SK-N-SH (cell line): ENCODE measurements at regions not wholly inside any gene's neighbourhood (a gene's known extent, or its start where the extent isn't known, plus 50 kb on each side); places are given as distances from the start of the nearest gene placed in this dataset.

ENCODE experiments used
- CTCF ChIA-PET: fragments of 300-600, 350-600 bp; formaldehyde crosslinking; extraction: SDS; loops from one replicate; lab custom pipeline; 2021; lab: Yijun Ruan, JAX
- POLR2A ChIA-PET: fragments of 350-600 bp; sonication (Branson Sonifier 250); formaldehyde crosslinking; extraction: SDS; loops from one replicate; lab custom pipeline; 2020; ENCODE audit warnings: antibody characterized with exemption, inconsistent platforms; lab: Yijun Ruan, JAX
- DNase-seq: peaks from one replicate; pipeline ENCODE4 v3.0.0; 2012
- H2AFZ ChIP-seq: fragments of 200-600 bp; sonication (generic); 2 replicates; pipeline ENCODE4 v1.8.1; 2016; ENCODE audit warnings: antibody characterized with exemption, mild to moderate bottlenecking, low read depth
- H3F3A ChIP-seq: fragments of 200-600 bp; sonication (generic); replicated peaks from 2 replicates; pipeline ENCODE3; 2016; ENCODE audit warnings: antibody characterized with exemption, mild to moderate bottlenecking; ENCODE audit not compliant: insufficient read depth
- H3K27ac ChIP-seq, 2 experiments: fragments of 200-500 bp in 1 of 2; fragments of 200-600 bp in 1 of 2; sonication (Bioruptor generic) in 1 of 2; sonication (generic), shearing (Covaris generic) in 1 of 2; 2 replicates each; pipeline versions ENCODE4 v1.5.1 to v1.6.1; 2014 to 2016; ENCODE audit warnings: low read depth in 2 of 2, inconsistent platforms in 1 of 2, low read length in 1 of 2, mild to moderate bottlenecking in 1 of 2, mixed read lengths in 1 of 2
- H3K27me3 ChIP-seq: fragments of 200-600 bp; sonication (generic), shearing (Covaris generic); 2 replicates; pipeline ENCODE4 v1.6.1; 2016; ENCODE audit warnings: mixed run types; ENCODE audit not compliant: insufficient read depth
- H3K36me3 ChIP-seq, 2 experiments: fragments of 200-500 bp in 1 of 2; fragments of 200-600 bp in 1 of 2; sonication (Bioruptor generic) in 1 of 2; sonication (generic) in 1 of 2; replicated peaks in 1 of 2; 2 replicates each; pipeline versions ENCODE3 to v1.5.1; 2014 to 2016; ENCODE audit warnings: low read length in 1 of 2, mild to moderate bottlenecking in 1 of 2; ENCODE audit not compliant: insufficient read depth in 2 of 2, control insufficient read depth in 1 of 2
- H3K4me1 ChIP-seq, 2 experiments: fragments of 200-500 bp in 1 of 2; fragments of 200-600 bp in 1 of 2; sonication (Bioruptor generic) in 1 of 2; sonication (generic), shearing (Covaris generic) in 1 of 2; 2 replicates each; pipeline versions ENCODE4 v1.5.1 to v1.6.1; 2014 to 2016; ENCODE audit warnings: low read depth in 1 of 2, low read length in 1 of 2, mixed run types in 1 of 2; ENCODE audit not compliant: insufficient read depth in 2 of 2, control insufficient read depth in 1 of 2
- H3K4me2 ChIP-seq: fragments of 200-600 bp; sonication (generic), shearing (Covaris generic); 2 replicates; pipeline ENCODE4 v1.6.1; 2017; ENCODE audit warnings: mixed run types
- H3K4me3 ChIP-seq, 2 experiments: fragments of 200-500 bp in 1 of 2; fragments of 200-600 bp in 1 of 2; sonication (Bioruptor generic) in 1 of 2; sonication (generic), shearing (Covaris generic) in 1 of 2; 2 replicates each; pipeline versions ENCODE4 v1.5.1 to v1.8.1; 2014 to 2016; ENCODE audit warnings: low read depth in 2 of 2, inconsistent platforms in 1 of 2, low read length in 1 of 2, mild to moderate bottlenecking in 1 of 2, mixed read lengths in 1 of 2, moderate library complexity in 1 of 2
- H3K79me2 ChIP-seq: fragments of 200-600 bp; sonication (generic); 2 replicates; pipeline ENCODE4 v1.8.1; 2017; ENCODE audit warnings: mild to moderate bottlenecking; ENCODE audit not compliant: insufficient read depth
- H3K9ac ChIP-seq: fragments of 200-600 bp; sonication (generic); 2 replicates; pipeline ENCODE4 v1.6.1; 2017; ENCODE audit warnings: mixed run types
- H3K9me2 ChIP-seq: fragments of 200-600 bp; sonication (generic); 2 replicates; pipeline ENCODE4 v1.6.1; 2017; ENCODE audit warnings: mixed run types
- H3K9me3 ChIP-seq: fragments of 200-600 bp; sonication (generic); 2 replicates; pipeline ENCODE4 v1.6.1; 2017; ENCODE audit warnings: mixed run types, mild to moderate bottlenecking, moderate library complexity
- H4K20me1 ChIP-seq: fragments of 200-600 bp; sonication (generic); 2 replicates; pipeline ENCODE4 v1.6.1; 2017; ENCODE audit warnings: mild to moderate bottlenecking, mixed run types; ENCODE audit not compliant: insufficient read depth
- ELF1 ChIP-seq: IDR thresholded peaks from 2 replicates; pipeline ENCODE4 v1.4.0; 2012
- EP300 ChIP-seq, 2 experiments: IDR thresholded peaks; 2 replicates each; pipeline versions ENCODE4 v1.4.0 to v1.6.1; 2012; ENCODE audit warnings: borderline replicate concordance in 1 of 2, low read depth in 1 of 2, low read length in 1 of 2
- EZH2phosphoT487 ChIP-seq: fragments of 200-600 bp; sonication (generic); IDR thresholded peaks from 2 replicates; pipeline ENCODE4 v1.6.1; 2017; ENCODE audit warnings: low read depth, mixed run types, mild to moderate bottlenecking, antibody characterized with exemption, moderate library complexity, borderline replicate concordance
- GABPA ChIP-seq: IDR thresholded peaks from 2 replicates; pipeline ENCODE4 v1.4.0; 2012; ENCODE audit warnings: low read depth, mild to moderate bottlenecking
- MEF2A ChIP-seq: IDR thresholded peaks from 2 replicates; pipeline ENCODE4 v1.4.0; 2012; ENCODE audit warnings: low read depth, borderline replicate concordance
- NFIC ChIP-seq: IDR thresholded peaks from 2 replicates; pipeline ENCODE4 v1.4.0; 2012; ENCODE audit warnings: borderline replicate concordance
- RXRA ChIP-seq: IDR thresholded peaks from 2 replicates; pipeline ENCODE4 v1.4.0; 2012; ENCODE audit warnings: low read depth, mild to moderate bottlenecking, borderline replicate concordance
- TEAD4 ChIP-seq: IDR thresholded peaks from 2 replicates; pipeline ENCODE4 v1.4.0; 2012; ENCODE audit warnings: mild to moderate bottlenecking, borderline replicate concordance; ENCODE audit not compliant: insufficient read depth
- YY1 ChIP-seq: IDR thresholded peaks from 2 replicates; pipeline ENCODE4 v1.4.0; 2012; ENCODE audit warnings: low read depth, mild to moderate bottlenecking
- WGBS: methylation state at CpG from one replicate; pipeline ENCODE4 v1.1.6; 2017; ENCODE audit warnings: low lambda C conversion rate; 5-methylcytosine and 5-hydroxymethylcytosine counted together
- TF ChIP-seq, protein P1 (sequence below): IDR thresholded peaks from 2 replicates; pipeline ENCODE4 v1.4.0; 2012; ENCODE audit warnings: low read depth, borderline replicate concordance
- TF ChIP-seq, protein P2 (sequence below): IDR thresholded peaks from 2 replicates; pipeline ENCODE4 v1.4.0; 2012; ENCODE audit warnings: low read depth, borderline replicate concordance
- TF ChIP-seq, protein P3 (sequence below): IDR thresholded peaks from 2 replicates; pipeline ENCODE4 v1.4.0; 2012; ENCODE audit warnings: low read depth
- TF ChIP-seq, protein P4 (sequence below): fragments of 200-600 bp; sonication (generic); IDR thresholded peaks from 2 replicates; pipeline ENCODE4 v1.6.1; 2017; ENCODE audit warnings: antibody characterized with exemption, mild to moderate bottlenecking, moderate library complexity

DNA sequence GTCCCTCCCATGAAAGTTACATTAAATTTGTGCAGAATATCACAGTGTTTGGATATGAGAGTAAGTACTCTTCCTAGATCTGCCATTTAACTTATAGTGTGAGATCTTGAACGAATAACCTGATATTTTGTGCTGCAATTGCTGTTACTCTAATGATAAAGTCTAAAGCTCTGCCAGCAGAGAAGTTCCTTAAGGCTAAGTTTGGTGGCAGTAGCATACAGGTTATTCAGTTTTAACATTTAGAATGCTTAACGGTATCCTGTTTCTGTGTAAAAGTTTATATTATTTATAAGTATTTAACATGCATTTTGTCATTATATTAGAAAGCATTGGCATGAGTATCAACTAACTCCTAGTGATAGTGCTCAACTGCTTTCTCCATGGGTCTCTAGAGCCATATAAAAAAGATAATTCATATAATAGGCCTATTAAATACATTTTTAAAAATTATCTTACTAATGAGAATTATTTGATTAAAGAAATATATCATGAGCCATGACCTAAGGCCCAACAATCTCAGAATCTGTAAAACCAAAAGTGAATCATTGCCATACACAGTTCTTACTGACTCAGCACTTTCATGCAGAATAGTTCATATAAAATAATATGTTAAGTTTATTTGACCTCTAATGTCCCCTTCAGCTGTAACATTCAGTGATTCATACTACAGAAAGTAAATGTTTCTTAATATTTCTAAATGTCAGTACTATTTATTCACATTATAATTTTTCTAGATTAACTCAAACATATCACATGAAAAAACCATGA is 1058.6 kb downstream of the TRHDE start:
- peaks cover 3% of the 10 kb centered on the region; the same call in 1 of the 2 replicates for H3K9me3 ChIP-seq
- no peaks in the 10 kb centered on the region for H3K36me3 ChIP-seq
- H3K79me2 ChIP-seq, result no peaks in the 10 kb centered on the region
- POLR2A ChIA-PET, result no interaction called here
- H3K4me3 ChIP-seq, result no peak overlapping the region
- H3K4me1 ChIP-seq, result no peaks in the 10 kb centered on the region
- WGBS, result 2% methylated on average over 2 of the region's 2 CpGs
- H3K27me3 ChIP-seq, result no peaks in the 10 kb centered on the region
- DNase-seq, result no peak
- CTCF ChIA-PET, result no interaction called here
- H3K4me2 ChIP-seq, result no peak overlapping the region
- peaks cover 3% of the 10 kb centered on the region; the same call in 1 of the 2 replicates for H3K9me2 ChIP-seq
- no peak overlapping the region for H3K9ac ChIP-seq
- no peak overlapping the region for H3K27ac ChIP-seq
- H3F3A ChIP-seq, result no peaks in the 10 kb centered on the region
- no peaks in the 10 kb centered on the region for H4K20me1 ChIP-seq
- H2AFZ ChIP-seq, result no peak overlapping the region
- TF ChIP-seq MEF2A, result no peak
- TF ChIP-seq, protein P1, sequence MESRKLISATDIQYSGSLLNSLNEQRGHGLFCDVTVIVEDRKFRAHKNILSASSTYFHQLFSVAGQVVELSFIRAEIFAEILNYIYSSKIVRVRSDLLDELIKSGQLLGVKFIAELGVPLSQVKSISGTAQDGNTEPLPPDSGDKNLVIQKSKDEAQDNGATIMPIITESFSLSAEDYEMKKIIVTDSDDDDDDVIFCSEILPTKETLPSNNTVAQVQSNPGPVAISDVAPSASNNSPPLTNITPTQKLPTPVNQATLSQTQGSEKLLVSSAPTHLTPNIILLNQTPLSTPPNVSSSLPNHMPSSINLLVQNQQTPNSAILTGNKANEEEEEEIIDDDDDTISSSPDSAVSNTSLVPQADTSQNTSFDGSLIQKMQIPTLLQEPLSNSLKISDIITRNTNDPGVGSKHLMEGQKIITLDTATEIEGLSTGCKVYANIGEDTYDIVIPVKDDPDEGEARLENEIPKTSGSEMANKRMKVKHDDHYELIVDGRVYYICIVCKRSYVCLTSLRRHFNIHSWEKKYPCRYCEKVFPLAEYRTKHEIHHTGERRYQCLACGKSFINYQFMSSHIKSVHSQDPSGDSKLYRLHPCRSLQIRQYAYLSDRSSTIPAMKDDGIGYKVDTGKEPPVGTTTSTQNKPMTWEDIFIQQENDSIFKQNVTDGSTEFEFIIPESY, result no peak
- TF ChIP-seq RXRA, result no peak
- no peak for TF ChIP-seq NFIC
- TF ChIP-seq, protein P2, sequence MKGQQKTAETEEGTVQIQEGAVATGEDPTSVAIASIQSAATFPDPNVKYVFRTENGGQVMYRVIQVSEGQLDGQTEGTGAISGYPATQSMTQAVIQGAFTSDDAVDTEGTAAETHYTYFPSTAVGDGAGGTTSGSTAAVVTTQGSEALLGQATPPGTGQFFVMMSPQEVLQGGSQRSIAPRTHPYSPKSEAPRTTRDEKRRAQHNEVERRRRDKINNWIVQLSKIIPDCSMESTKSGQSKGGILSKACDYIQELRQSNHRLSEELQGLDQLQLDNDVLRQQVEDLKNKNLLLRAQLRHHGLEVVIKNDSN, result no peak
- no peak for TF ChIP-seq EP300 (IDR thresholded peaks at IDR 0.05; ENCODE audit: borderline replicate concordance in 1 of 2, low read depth in 1 of 2, low read length in 1 of 2)
- TF ChIP-seq, protein P3, sequence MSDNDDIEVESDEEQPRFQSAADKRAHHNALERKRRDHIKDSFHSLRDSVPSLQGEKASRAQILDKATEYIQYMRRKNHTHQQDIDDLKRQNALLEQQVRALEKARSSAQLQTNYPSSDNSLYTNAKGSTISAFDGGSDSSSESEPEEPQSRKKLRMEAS, result no peak
- TF ChIP-seq YY1, result no peak
- no peak for TF ChIP-seq ELF1
- TF ChIP-seq, protein P4, sequence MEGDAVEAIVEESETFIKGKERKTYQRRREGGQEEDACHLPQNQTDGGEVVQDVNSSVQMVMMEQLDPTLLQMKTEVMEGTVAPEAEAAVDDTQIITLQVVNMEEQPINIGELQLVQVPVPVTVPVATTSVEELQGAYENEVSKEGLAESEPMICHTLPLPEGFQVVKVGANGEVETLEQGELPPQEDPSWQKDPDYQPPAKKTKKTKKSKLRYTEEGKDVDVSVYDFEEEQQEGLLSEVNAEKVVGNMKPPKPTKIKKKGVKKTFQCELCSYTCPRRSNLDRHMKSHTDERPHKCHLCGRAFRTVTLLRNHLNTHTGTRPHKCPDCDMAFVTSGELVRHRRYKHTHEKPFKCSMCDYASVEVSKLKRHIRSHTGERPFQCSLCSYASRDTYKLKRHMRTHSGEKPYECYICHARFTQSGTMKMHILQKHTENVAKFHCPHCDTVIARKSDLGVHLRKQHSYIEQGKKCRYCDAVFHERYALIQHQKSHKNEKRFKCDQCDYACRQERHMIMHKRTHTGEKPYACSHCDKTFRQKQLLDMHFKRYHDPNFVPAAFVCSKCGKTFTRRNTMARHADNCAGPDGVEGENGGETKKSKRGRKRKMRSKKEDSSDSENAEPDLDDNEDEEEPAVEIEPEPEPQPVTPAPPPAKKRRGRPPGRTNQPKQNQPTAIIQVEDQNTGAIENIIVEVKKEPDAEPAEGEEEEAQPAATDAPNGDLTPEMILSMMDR, result no peak
- TF ChIP-seq TEAD4, result no peak
- no peak for TF ChIP-seq GABPA
- TF ChIP-seq EZH2phosphoT487, result no peak
